ENCODE measurements at regions not wholly inside any gene's neighbourhood (a gene's known extent, or its start where the extent isn't known, plus 50 kb on each side); places are given as distances from the start of the nearest gene placed in this dataset.

- TF ChIP-seq NBN (IDR thresholded peaks at IDR 0.05) = no peak
- TF ChIP-seq JUND (IDR thresholded peaks at IDR 0.05; ENCODE audit: low read depth, low read length) = no peak
- TF ChIP-seq CTCF (IDR thresholded peaks at IDR 0.05 in 2 of 3, conservative IDR thresholded peaks at IDR 0.05 in 1 of 3; ENCODE audit: control insufficient read depth in 2 of 3, extremely low read depth in 1 of 3, insufficient read depth in 1 of 3, low read depth in 3 of 3, low read length in 3 of 3) = no peak
- no peak for TF ChIP-seq POLR2A (IDR thresholded peaks at IDR 0.05; ENCODE audit: low read depth, low read length)
- no peak for TF ChIP-seq CHD4 (IDR thresholded peaks at IDR 0.05)
- TF ChIP-seq GABPA (IDR thresholded peaks at IDR 0.05; ENCODE audit: low read depth) = no peak
- no peak for TF ChIP-seq ASH2L (IDR thresholded peaks at IDR 0.05; ENCODE audit: borderline replicate concordance, low read depth)
- no peak for TF ChIP-seq TCF7 (IDR thresholded peaks at IDR 0.05; ENCODE audit: borderline replicate concordance)
- TF ChIP-seq PAX5 (IDR thresholded peaks at IDR 0.05; ENCODE audit: borderline replicate concordance, low read depth, low read length) = no peak
- no peak for TF ChIP-seq RCOR1 (conservative IDR thresholded peaks at IDR 0.05; ENCODE audit: low read depth, low read length)
- no peak for TF ChIP-seq ZBTB11 (CRISPR knock-in tag; IDR thresholded peaks at IDR 0.05)
- no peak for TF ChIP-seq EGR1 (IDR thresholded peaks at IDR 0.05; ENCODE audit: borderline replicate concordance in 1 of 2, low read depth in 2 of 2, low read length in 2 of 2)
- TF ChIP-seq CBFB (IDR thresholded peaks at IDR 0.05; ENCODE audit: low read depth) = no peak
- TF ChIP-seq BRCA1 (IDR thresholded peaks at IDR 0.05; ENCODE audit: low read depth, low read length) = no peak
Measured at GRCh38 chr10:10730471-10731043, 287.1 kb upstream of the CELF2 start.
